Pancreas (tissue), 10 donors: ENCODE measurements at regions not wholly inside any gene's neighbourhood (a gene's known extent, or its start where the extent isn't known, plus 50 kb on each side); places are given as distances from the start of the nearest gene placed in this dataset.

Experiments used
- ATAC-seq, 4 donors: fragments of 200-7000 bp; cut with Tn5 transposase; one replicate each; pipeline versions ENCODE4 v1.8.0 to v1.9.1; 2020; ENCODE audit warnings: mild to moderate bottlenecking in 4 of 4, moderate library complexity in 4 of 4
- DNase-seq, 6 donors: peaks; one replicate each; pipeline ENCODE4 v3.0.0-alpha.2; 2020
- FAIRE-seq: peaks from 2 replicates; lab custom pipeline; 2012; peaks lifted over from hg19 to GRCh38; lab: Jason Lieb, UNC
- H3K27ac ChIP-seq, 4 donors: fragments of 200-600 bp; sonication (generic); 1 replicate in 3 of 4; 2 replicates in 1 of 4; pipeline versions ENCODE4 v1.5.0 to v1.8.0; 2020
- H3K27me3 ChIP-seq, 4 donors: fragments of 200-600 bp; one replicate each; pipeline ENCODE4 v1.8.0; 2021
- H3K36me3 ChIP-seq, 3 donors: fragments of 200-600 bp; sonication (generic) in 1 of 3; one replicate each; pipeline versions ENCODE4 v1.5.0 to v1.8.0; 2020 to 2021
- H3K4me1 ChIP-seq, 3 donors: fragments of 200-600 bp; one replicate each; pipeline ENCODE4 v1.8.0; 2021
- H3K4me3 ChIP-seq, 4 donors: fragments of 200-600 bp; sonication (generic) in 2 of 4; one replicate each; pipeline versions ENCODE4 v1.5.0 to v1.8.0; 2020 to 2021
- H3K9me3 ChIP-seq, 4 donors: fragments of 200-600 bp; one replicate each; pipeline ENCODE4 v1.8.0; 2021
- WGBS, 2 donors: extraction: QIAGEN DNeasy Blood & Tissue Kit; methylation state at CpG; one replicate each; pipeline ENCODE4 v1.1.7; 2013; 5-methylcytosine and 5-hydroxymethylcytosine counted together
- intact Hi-C, 3 donors: fragments of 100-400 bp; cut with DNase I; formaldehyde crosslinking; loops; one replicate each; pipeline versions ENCODE4 v1.11.1 to v1.14.2; 2022
- TF ChIP-seq, protein P1 (sequence below), 4 donors: fragments of 200-600 bp; sonication (generic) in 3 of 4; IDR thresholded peaks; one replicate each; pipeline versions ENCODE4 v1.5.0 to v1.8.0; 2021; ENCODE audit warnings: antibody characterized with exemption in 4 of 4
- donor health status: healthy with polysubstance abuse.
- donor health status: DM: no; HTN: no; CAD: no; lungs with moderate emphysema.
- donor health status: DM: no; HTN: no; CAD: no.
- donor health status: control.
- donor health status: control.
- donor health status: Bipolar disorder and iron deficiency.
- donor health status: DM: yes; HTN: yes; CAD: no.
- donor health status: DM: no; HTN: no; CAD: no.
- donor health status: DM: no; HTN: no; CAD: no.
- donor health status: DM: yes; HTN: yes; CAD: no.

DNA sequence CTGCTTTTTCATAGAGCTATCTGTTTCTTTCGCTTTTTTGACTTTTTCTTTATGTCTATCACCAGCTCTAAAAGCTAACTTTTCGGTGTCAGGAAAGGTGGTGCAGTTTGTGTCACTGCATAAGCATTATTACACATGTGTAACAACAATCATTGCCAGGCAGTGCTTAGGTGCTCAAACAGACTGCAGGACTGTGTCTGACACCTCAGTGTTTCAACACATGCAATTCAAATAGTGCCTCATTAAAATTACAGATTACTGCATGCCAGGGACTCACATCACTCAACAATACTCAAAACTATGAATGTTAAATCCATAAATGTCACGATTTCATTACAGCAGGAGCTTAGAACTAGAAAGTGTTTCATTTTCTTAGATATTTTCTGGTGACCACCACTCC, 265.3 kb upstream of the SMIM30 start:
- Histone ChIP-seq H3K27ac (no peak overlapping the region), H3K4me3 (no peak overlapping the region), H3K4me1 (no peaks in the 10 kb centered on the region), H3K27me3 (no peaks in the 10 kb centered on the region), H3K9me3 (no peaks in the 10 kb centered on the region), H3K36me3 (no peaks in the 10 kb centered on the region)
- FAIRE-seq (no peak), DNase-seq (no peak), ATAC-seq (no peak)
- TF ChIP-seq, protein P1, sequence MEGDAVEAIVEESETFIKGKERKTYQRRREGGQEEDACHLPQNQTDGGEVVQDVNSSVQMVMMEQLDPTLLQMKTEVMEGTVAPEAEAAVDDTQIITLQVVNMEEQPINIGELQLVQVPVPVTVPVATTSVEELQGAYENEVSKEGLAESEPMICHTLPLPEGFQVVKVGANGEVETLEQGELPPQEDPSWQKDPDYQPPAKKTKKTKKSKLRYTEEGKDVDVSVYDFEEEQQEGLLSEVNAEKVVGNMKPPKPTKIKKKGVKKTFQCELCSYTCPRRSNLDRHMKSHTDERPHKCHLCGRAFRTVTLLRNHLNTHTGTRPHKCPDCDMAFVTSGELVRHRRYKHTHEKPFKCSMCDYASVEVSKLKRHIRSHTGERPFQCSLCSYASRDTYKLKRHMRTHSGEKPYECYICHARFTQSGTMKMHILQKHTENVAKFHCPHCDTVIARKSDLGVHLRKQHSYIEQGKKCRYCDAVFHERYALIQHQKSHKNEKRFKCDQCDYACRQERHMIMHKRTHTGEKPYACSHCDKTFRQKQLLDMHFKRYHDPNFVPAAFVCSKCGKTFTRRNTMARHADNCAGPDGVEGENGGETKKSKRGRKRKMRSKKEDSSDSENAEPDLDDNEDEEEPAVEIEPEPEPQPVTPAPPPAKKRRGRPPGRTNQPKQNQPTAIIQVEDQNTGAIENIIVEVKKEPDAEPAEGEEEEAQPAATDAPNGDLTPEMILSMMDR (IDR thresholded peaks at IDR 0.05), result no peak
- WGBS, 2 donors, result 61 to 78% methylated on average over 3 of the region's 3 CpGs
- intact Hi-C loops, result no loop called here

DNA sequence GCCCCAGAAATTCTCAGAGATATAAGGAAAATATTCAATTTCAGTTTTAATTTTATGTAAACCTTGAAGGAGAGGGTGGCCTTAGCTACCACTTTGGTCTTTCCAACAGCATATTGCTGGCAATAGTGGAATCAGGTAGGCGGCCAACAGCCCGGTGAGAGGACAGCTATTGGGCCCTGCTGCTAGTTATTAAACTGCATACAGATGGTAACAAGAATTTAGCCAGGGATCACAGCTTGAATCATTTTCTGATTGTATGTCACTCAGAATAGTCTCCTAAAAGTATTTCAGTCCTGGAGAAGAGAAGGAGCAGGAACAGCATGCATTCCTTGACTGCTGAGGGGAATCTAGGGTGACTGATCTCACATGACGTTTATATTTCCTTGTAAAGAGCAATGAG, 261.4 kb upstream of the SMIM30 start:
- no peak overlapping the region for H3K27ac ChIP-seq
- intact Hi-C loops, result no loop called here
- no peaks in the 10 kb centered on the region for H3K27me3 ChIP-seq
- no peak overlapping the region for H3K4me3 ChIP-seq
- ATAC-seq, result no peak
- TF ChIP-seq, protein P1 (IDR thresholded peaks at IDR 0.05), result no peak
- H3K4me1 ChIP-seq, result no peaks in the 10 kb centered on the region
- DNase-seq, result no peak
- H3K36me3 ChIP-seq, result no peaks in the 10 kb centered on the region
- no peaks in the 10 kb centered on the region for H3K9me3 ChIP-seq
- 88 to 90% methylated on average over 3 of the region's 3 CpGs for WGBS, 2 donors
- FAIRE-seq, result no peak

DNA sequence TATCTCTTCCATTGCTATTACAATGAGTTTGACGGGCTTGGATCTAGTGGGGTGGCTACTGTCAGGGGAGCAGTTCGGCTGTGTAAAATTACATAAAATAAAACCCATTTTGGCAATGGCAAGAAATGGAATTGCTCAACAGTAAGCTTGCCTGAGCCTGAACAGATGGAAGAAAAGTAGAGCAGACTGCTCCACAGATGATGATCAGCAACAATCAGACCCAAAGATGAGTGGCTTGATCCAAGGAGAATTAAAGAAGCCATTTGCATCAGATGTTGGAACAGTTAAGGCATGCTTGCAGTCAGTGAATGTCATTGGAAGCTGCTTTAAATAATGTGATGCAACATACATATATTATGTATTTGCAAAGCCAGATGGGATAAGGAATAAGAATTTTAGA, 256.6 kb upstream of the SMIM30 start:
- no peaks in the 10 kb centered on the region for H3K36me3 ChIP-seq
- no peak overlapping the region for H3K4me3 ChIP-seq
- TF ChIP-seq, protein P1 (IDR thresholded peaks at IDR 0.05), result no peak
- FAIRE-seq, result no peak
- DNase-seq, result no peak
- intact Hi-C loops, result no loop called here
- ATAC-seq, result no peak
- H3K4me1 ChIP-seq, result peaks cover 0 to 3% (median 0%) of the 10 kb centered on the region in 3 donors
- 73 to 93% methylated on average over 2 of the region's 2 CpGs for WGBS, 2 donors
- H3K9me3 ChIP-seq, result no peaks in the 10 kb centered on the region
- no peak overlapping the region for H3K27ac ChIP-seq
- no peaks in the 10 kb centered on the region for H3K27me3 ChIP-seq

DNA sequence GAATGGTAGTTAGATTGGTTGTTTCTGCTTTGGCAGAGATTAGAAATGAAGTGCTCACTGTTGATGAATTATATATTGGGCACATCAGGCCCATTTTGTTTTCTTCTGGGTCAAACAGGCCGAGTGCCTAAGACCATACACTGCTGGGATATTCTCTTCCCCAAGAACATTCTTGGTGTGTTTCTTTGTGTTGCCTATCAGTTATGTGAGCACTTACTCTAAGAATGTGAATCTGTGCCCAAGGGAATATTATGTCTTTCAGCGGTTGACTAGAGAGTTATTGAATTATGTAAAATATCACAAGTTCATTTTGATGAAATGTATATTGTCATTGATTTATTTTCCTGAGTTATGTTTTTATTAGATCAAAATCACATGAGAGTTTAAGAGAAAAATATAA, 255.5 kb upstream of the SMIM30 start:
- H3K4me1 ChIP-seq, result peaks cover 0 to 3% (median 0%) of the 10 kb centered on the region in 3 donors
- WGBS, 2 donors, result 73 to 95% methylated on average over 2 of the region's 2 CpGs
- no peak overlapping the region for H3K4me3 ChIP-seq
- TF ChIP-seq, protein P1 (IDR thresholded peaks at IDR 0.05), result no peak
- intact Hi-C loops, result no loop called here
- DNase-seq, result no peak
- no peaks in the 10 kb centered on the region for H3K27me3 ChIP-seq
- H3K27ac ChIP-seq, result no peak overlapping the region
- no peak for FAIRE-seq
- H3K9me3 ChIP-seq, result no peaks in the 10 kb centered on the region
- no peak for ATAC-seq
- no peaks in the 10 kb centered on the region for H3K36me3 ChIP-seq

DNA sequence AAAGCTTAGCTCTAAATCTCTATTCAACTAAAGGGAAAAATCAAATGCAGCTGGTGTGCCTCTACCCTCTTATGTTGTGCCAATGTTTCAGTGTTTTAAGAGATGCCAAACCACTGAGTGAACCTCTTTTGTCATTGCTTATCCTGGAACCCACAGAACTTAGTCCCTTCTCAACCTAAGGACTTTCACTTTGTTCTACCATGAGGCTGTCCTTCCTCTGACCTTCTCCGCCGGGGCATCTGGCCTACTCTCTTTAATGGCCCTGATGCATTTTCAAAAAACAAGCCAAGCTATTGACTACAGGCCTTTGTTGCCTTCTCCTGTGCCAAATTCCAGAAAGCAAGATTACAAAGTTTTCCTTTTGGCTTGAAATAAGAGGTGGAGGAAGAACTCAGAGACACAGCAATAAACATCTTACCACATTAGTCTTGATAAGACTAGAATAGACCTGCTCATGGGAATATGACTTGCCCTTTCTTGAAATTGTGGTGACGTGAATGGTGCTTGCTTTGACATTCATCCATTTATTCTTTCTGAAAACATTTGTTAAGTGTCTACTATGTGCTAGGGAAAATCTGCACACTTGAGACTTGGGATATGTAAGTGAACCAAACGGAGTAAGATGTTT, 253.2 kb upstream of the SMIM30 start:
- Histone ChIP-seq H3K4me3 (no peak overlapping the region), H3K27me3 (no peaks in the 10 kb centered on the region), H3K36me3 (no peaks in the 10 kb centered on the region), H3K27ac (no peak overlapping the region), H3K4me1 (peaks cover 0 to 3% (median 0%) of the 10 kb centered on the region in 3 donors), H3K9me3 (no peaks in the 10 kb centered on the region)
- 59 to 66% methylated on average over 4 of the region's 4 CpGs for WGBS, 2 donors
- ATAC-seq (peak in 3 of 4 donors; percentile 34 to 67 (median 46)), FAIRE-seq (no peak), DNase-seq (no peak)
- intact Hi-C loops, result no loop called here
- TF ChIP-seq, protein P1 (IDR thresholded peaks at IDR 0.05), result no peak
